MM.1S (cell line): ENCODE measurements at regions not wholly inside any gene's neighbourhood (a gene's known extent, or its start where the extent isn't known, plus 50 kb on each side); places are given as distances from the start of the nearest gene placed in this dataset.

Experiments
- DNase-seq: peaks from one replicate; pipeline ENCODE4 v3.0.0-alpha.2; 2015
- H2AFZ ChIP-seq: fragments of 300-600 bp; sonication (generic); 2 replicates; pipeline ENCODE4 v1.6.0; 2016; ENCODE audit warnings: antibody characterized with exemption, low read length
- H3F3A ChIP-seq: fragments of 300-600 bp; sonication (generic); 2 replicates; pipeline ENCODE4 v1.6.1; 2016; ENCODE audit warnings: mild to moderate bottlenecking, antibody characterized with exemption, low read length, moderate library complexity, mixed read lengths; ENCODE audit not compliant: insufficient read depth
- H3K27ac ChIP-seq: fragments of 300-600 bp; sonication (generic); 2 replicates; pipeline ENCODE4 v1.5.1; 2016; ENCODE audit warnings: mild to moderate bottlenecking, low read length
- H3K27me3 ChIP-seq: fragments of 300-600 bp; sonication (generic); replicated peaks from 2 replicates; pipeline ENCODE4 v1.6.0; 2016; ENCODE audit warnings: low read length; ENCODE audit not compliant: insufficient read depth
- H3K36me3 ChIP-seq: fragments of 300-600 bp; sonication (generic); replicated peaks from 2 replicates; pipeline ENCODE4 v1.6.1; 2016; ENCODE audit warnings: mild to moderate bottlenecking, low read length, mixed read lengths; ENCODE audit not compliant: insufficient read depth
- H3K4me1 ChIP-seq: fragments of 300-600 bp; sonication (generic); 2 replicates; pipeline ENCODE4 v1.6.1; 2016; ENCODE audit warnings: low read length, mixed read lengths
- H3K4me2 ChIP-seq: fragments of 300-600 bp; sonication (generic); 2 replicates; pipeline ENCODE4 v1.6.0; 2016; ENCODE audit warnings: low read depth, low read length
- H3K4me3 ChIP-seq: fragments of 300-600 bp; sonication (generic); 2 replicates; pipeline ENCODE4 v1.5.1; 2016; ENCODE audit warnings: low read length, mixed read lengths
- H3K79me2 ChIP-seq: fragments of 300-600 bp; sonication (generic); 2 replicates; pipeline ENCODE4 v1.6.1; 2016; ENCODE audit warnings: mixed run types, low read length, mixed read lengths
- H3K9ac ChIP-seq: fragments of 300-600 bp; sonication (generic); 2 replicates; pipeline ENCODE4 v1.6.1; 2016; ENCODE audit warnings: low read length, mixed read lengths
- H3K9me2 ChIP-seq: fragments of 300-600 bp; sonication (generic); replicated peaks from 2 replicates; pipeline ENCODE4 v1.6.1; 2016; ENCODE audit warnings: mild to moderate bottlenecking, low read length, mixed read lengths; ENCODE audit not compliant: insufficient read depth
- H3K9me3 ChIP-seq: fragments of 300-600 bp; sonication (generic); replicated peaks from 2 replicates; pipeline ENCODE4 v1.6.1; 2016; ENCODE audit warnings: mild to moderate bottlenecking, low read length, mixed read lengths; ENCODE audit not compliant: insufficient read depth
- H4K20me1 ChIP-seq: fragments of 300-600 bp; sonication (generic); 2 replicates; pipeline ENCODE4 v1.6.1; 2016; ENCODE audit warnings: mild to moderate bottlenecking, low read length, moderate library complexity, mixed read lengths; ENCODE audit not compliant: insufficient read depth
- CTCF ChIP-seq: fragments of 300-600 bp; sonication (generic); IDR thresholded peaks from 2 replicates; pipeline ENCODE4 v1.5.1; 2016; ENCODE audit warnings: antibody characterized with exemption, low read length, mixed read lengths
- EZH2 ChIP-seq: fragments of 300-600 bp; sonication (generic); optimal IDR thresholded peaks from 2 replicates; pipeline ENCODE3; 2017; ENCODE audit warnings: low read depth, mild to moderate bottlenecking, antibody characterized with exemption, low read length, mixed read lengths
- EZH2phosphoT487 ChIP-seq: fragments of 300-600 bp; sonication (generic); IDR thresholded peaks from 2 replicates; pipeline ENCODE4 v1.6.1; 2018; ENCODE audit warnings: antibody characterized with exemption, low read length

- Histone ChIP-seq H3K4me2 (no peak overlapping the region), H3K9me3 (no peaks in the 10 kb centered on the region), H3K4me3 (no peak overlapping the region), H3K9me2 (no peaks in the 10 kb centered on the region), H3K27me3 (no peaks in the 10 kb centered on the region), H3K4me1 (no peaks in the 10 kb centered on the region), H3K36me3 (no peaks in the 10 kb centered on the region), H3K27ac (no peak overlapping the region), H3F3A (no peaks in the 10 kb centered on the region), H2AFZ (no peak overlapping the region), H4K20me1 (no peaks in the 10 kb centered on the region), H3K79me2 (no peaks in the 10 kb centered on the region), H3K9ac (no peak overlapping the region)
- no peak for DNase-seq
- TF ChIP-seq EZH2, result no peak
- no peak for TF ChIP-seq CTCF
- TF ChIP-seq EZH2phosphoT487, result no peak
Measured at GRCh38 chr10:2362331-2362730, 625.0 kb upstream of the ADARB2 start.

- H2AFZ ChIP-seq, result no peak overlapping the region
- no peaks in the 10 kb centered on the region for H3K36me3 ChIP-seq
- no peaks in the 10 kb centered on the region for H3K9me2 ChIP-seq
- no peaks in the 10 kb centered on the region for H3K4me1 ChIP-seq
- no peaks in the 10 kb centered on the region for H3K9me3 ChIP-seq
- H3F3A ChIP-seq, result no peaks in the 10 kb centered on the region
- H3K27ac ChIP-seq, result no peak overlapping the region
- DNase-seq, result no peak
- no peak overlapping the region for H3K4me3 ChIP-seq
- H3K4me2 ChIP-seq, result no peak overlapping the region
- no peaks in the 10 kb centered on the region for H3K27me3 ChIP-seq
- H3K79me2 ChIP-seq, result no peaks in the 10 kb centered on the region
- H4K20me1 ChIP-seq, result no peaks in the 10 kb centered on the region
- TF ChIP-seq CTCF, result no peak
- TF ChIP-seq EZH2phosphoT487, result no peak
- no peak for TF ChIP-seq EZH2
- H3K9ac ChIP-seq, result no peak overlapping the region
Measured at GRCh38 chr10:2358586-2358985, 621.3 kb upstream of the ADARB2 start.

GRCh38 chr10:2356670-2357069 is 619.3 kb upstream of the ADARB2 start:
- H3K79me2 ChIP-seq, result no peaks in the 10 kb centered on the region
- H3K27ac ChIP-seq, result no peak overlapping the region
- no peaks in the 10 kb centered on the region for H3K9me3 ChIP-seq
- H4K20me1 ChIP-seq, result no peaks in the 10 kb centered on the region
- no peak for TF ChIP-seq EZH2phosphoT487
- TF ChIP-seq CTCF, result no peak
- no peak for TF ChIP-seq EZH2
- H3K9me2 ChIP-seq, result no peaks in the 10 kb centered on the region
- DNase-seq, result no peak
- no peaks in the 10 kb centered on the region for H3K27me3 ChIP-seq
- H3K9ac ChIP-seq, result no peak overlapping the region
- no peaks in the 10 kb centered on the region for H3K4me1 ChIP-seq
- H2AFZ ChIP-seq, result no peak overlapping the region
- no peak overlapping the region for H3K4me2 ChIP-seq
- no peaks in the 10 kb centered on the region for H3K36me3 ChIP-seq
- no peak overlapping the region for H3K4me3 ChIP-seq
- no peaks in the 10 kb centered on the region for H3F3A ChIP-seq
